Transverse colon (tissue), 3 donors: ENCODE measurements at regions not wholly inside any gene's neighbourhood (a gene's known extent, or its start where the extent isn't known, plus 50 kb on each side); places are given as distances from the start of the nearest gene placed in this dataset.

Source experiments
- CTCF ChIP-seq, 5 experiments: fragments of 200-600 bp in 3 of 5; fragments of 450-650 bp in 2 of 5; sonication (generic) in 3 of 5; IDR thresholded peaks; 1 replicate in 2 of 5; 2 replicates in 3 of 5; pipeline ENCODE4 v1.5.1; 2016 to 2017; ENCODE audit warnings: antibody characterized with exemption in 5 of 5, inconsistent platforms in 3 of 5, mild to moderate bottlenecking in 2 of 5, moderate library complexity in 1 of 5
- POLR2A ChIP-seq: fragments of 450-650 bp; IDR thresholded peaks from one replicate; pipeline ENCODE4 v1.6.1; 2016; ENCODE audit warnings: antibody characterized with exemption, mild to moderate bottlenecking, moderate library complexity

GRCh38 chr1:43024905-43025304, 66.2 kb upstream of the SLC2A1 start:
- no peak for TF ChIP-seq CTCF (IDR thresholded peaks at IDR 0.05)
- no peak for TF ChIP-seq POLR2A
